GM18858 (cell line): ENCODE measurements at regions not wholly inside any gene's neighbourhood (a gene's known extent, or its start where the extent isn't known, plus 50 kb on each side); places are given as distances from the start of the nearest gene placed in this dataset.

Experiments
- ATAC-seq: cut with Tn5 transposase; IDR thresholded peaks from one replicate; pipeline ENCODE4 v1.9.1; 2021; ENCODE audit not compliant: unreplicated experiment

DNA sequence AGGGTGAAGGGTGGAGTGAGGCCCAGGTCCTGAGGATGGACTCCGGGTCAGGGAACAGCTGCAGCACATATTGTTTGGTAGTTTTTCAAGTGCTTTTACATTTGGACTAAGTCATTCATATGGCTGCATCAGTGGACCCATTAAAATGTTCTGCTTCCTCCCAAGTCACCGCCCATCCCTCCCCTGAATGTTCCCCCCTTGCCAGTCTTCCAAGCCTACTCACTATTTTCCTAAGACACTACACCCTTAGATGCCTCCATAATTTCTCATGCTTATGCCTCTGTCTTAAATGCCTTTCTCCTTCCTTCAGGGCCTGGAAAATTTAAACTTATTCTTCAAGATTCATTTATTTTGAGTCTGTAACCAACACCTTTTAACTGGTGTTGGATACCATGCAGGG is 86.6 kb upstream of the NR4A3 start:
- no peak for ATAC-seq

GRCh38 chr9:99736291-99736690 is 85.4 kb upstream of the NR4A3 start:
- no peak for ATAC-seq

GRCh38 chr9:99737649-99738048 is 84.0 kb upstream of the NR4A3 start:
- ATAC-seq = no peak

GRCh38 chr9:99743006-99743405 is 78.7 kb upstream of the NR4A3 start:
- no peak for ATAC-seq

DNA sequence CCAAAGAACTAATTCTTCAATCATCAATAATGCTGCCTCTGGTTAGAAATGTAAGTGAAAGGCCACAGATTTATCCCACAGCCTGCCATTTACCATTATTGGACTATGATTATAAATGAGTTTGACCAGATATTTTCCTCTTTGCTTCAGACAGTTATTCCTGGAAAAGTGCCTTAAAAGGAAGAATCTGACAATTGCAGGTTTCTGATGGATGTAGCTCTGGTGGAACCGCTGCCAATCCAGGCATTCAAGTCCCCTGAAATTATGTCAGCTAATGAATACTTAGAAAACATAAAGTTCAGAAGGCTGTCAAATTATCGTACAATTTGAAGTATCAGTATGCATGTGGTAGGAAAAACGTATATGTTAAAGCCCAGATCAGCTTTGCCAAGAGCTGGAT is 78.2 kb upstream of the NR4A3 start:
- ATAC-seq = no peak

DNA sequence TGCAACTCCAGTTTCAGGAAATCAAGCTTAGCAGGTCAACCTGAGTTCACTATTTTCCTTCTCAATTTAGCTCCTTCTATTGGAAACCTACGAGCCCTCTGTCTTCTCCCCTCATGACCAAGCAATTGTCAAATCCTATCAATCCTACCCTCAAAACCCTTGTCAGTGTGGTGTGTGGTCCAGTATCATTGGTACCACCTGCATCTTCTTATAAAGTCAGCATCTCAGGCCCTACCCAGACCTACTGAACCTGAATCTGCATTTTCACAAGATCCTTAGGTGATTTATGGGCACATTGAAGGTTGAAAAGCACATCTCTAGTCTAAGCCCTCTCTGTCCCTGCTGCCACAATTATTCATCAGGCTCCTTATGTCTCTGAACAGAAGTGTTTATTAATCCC is 77.6 kb upstream of the NR4A3 start:
- no peak for ATAC-seq

DNA sequence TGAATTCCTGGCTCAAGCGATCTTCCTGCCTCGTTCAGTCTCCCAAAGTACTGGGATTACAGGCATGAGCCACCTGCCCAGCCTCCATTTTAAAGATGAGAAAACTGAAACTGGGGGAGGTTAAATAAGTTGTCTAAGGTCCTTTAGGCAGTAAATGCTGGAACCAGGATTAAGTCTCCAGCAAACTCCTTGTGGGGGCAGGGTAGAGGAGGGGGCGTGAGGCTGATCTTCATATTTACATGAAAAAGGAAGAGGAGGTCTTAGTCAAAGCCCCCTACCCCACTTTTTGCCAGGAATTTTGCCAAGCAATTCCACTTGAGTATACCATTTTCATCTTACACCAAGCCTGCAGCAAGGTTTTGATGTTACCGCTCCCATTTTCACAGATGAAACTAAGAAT is 76.6 kb upstream of the NR4A3 start:
- ATAC-seq = no peak

DNA sequence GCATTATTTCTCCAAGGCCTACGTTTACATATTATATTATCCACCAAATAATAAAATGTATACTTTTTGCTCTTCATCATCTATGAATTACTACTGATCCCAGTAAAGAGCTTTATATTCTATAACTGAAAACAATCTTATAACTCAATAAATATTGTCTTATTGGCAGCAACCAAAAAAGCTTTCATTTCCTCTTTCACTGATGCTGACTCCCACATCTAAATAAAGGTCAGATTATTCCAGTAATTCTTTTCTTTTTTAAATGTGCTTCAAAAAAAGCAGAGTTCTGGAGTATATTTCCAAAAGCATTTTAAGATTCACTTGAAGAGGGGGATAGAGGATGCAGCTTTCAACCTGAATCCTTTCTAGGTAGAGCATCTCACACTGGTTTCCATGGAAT is 75.3 kb upstream of the NR4A3 start:
- ATAC-seq = no peak

GRCh38 chr9:99748266-99748665 is 73.4 kb upstream of the NR4A3 start:
- no peak for ATAC-seq

DNA sequence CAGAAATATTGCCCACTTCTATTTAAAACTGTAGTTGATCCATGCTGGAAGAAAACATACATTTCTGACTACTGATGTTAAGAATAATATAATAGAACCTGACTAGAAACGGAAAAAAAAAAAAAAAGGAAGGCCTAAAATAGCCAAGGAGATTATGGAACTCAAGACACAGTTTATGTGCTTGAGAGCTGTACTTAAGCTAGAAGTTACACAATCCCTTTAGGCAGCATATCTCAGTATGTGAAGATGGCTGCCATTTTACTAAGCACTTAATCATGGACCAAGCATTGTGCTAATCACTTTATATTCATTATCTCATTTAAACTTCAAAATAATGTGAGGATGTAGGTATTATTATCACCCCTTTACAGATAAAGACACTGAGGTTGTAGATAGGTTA is 73.0 kb upstream of the NR4A3 start:
- ATAC-seq = no peak

DNA sequence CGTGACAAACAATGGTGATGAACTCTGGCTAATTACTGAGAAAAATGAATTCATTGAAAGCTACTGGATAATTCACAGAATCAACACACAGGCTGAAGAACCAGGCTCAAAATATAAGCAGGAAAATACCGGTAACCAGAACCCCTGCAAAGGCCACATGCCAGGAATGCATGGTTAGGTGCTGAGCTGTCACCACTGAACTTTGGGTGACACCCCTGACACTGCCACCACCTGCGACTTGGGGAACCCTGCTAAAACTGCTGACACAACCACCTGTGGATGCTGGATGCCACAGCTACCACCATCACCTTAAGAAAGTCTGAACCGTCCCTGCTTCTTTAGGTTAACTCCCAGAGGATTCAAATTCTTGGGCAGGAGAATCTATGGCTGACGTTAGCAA is 72.0 kb upstream of the NR4A3 start:
- no peak for ATAC-seq

- ATAC-seq = no peak
Observed at GRCh38 chr9:99750526-99750925, 71.2 kb upstream of the NR4A3 start.

DNA sequence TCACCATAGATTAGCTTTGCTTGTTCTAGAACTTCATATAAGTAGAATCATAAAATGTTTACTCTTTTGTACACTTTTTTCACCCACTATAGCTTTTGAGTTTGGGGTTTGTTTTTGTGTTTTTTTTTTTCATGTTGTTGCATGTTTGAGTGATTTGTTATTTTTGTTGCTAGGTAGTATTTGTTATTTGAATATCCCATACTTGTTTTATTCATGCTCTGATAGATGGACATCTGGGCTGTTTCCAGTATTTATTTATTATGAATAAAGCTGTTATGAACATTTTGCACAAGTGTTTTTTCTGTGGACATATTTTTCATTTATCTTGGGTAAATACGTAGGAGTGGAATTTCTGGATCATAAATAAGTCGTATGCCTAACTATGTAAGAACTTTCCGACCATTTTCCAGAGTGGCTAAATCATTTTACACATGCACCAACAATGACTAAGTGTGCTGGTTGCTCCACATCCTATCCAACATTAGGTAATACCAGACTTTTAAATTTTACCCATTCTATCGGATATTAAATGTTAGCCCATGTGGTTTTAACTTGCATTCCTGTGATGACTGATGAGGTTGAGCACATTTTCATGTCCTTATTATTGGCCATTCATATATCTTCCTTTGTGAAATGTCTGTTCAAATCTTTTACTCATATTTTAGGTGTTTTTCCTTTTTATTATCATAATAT is 69.1 kb upstream of the NR4A3 start:
- ATAC-seq = no peak

DNA sequence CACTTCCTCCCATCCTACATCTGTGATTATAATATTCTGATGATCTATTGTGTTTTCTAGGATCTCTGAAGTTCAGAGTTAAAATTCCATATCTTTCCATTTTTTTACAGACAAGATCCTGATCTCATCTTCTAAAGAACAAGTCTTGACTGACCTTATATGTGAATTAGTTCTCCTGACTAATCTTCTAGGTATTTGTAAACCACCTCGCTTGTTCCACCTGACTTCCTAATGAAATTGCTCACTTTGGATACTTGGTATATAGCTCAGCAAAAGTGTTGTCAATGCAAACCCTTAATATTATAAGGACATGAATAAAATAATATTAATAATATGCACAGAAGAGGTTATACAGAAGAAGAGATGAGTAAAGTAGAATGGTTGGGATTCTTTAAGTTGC is 68.2 kb upstream of the NR4A3 start:
- no peak for ATAC-seq

- ATAC-seq = no peak
Observed at GRCh38 chr9:99760421-99760820, 61.3 kb upstream of the NR4A3 start.

GRCh38 chr9:99762470-99762869 is 59.2 kb upstream of the NR4A3 start:
- ATAC-seq = peak; percentile 99
